Lower leg skin (tissue), 4 donors: ENCODE measurements at regions not wholly inside any gene's neighbourhood (a gene's known extent, or its start where the extent isn't known, plus 50 kb on each side); places are given as distances from the start of the nearest gene placed in this dataset.

Source experiments
- DNase-seq, 2 donors: peaks; one replicate each; pipeline ENCODE4 v3.0.0-alpha.2; 2019; ENCODE audit warnings: low spot score in 2 of 2
- H3K4me3 ChIP-seq: fragments of 200-600 bp; sonication (generic); 2 replicates; pipeline ENCODE4 v1.5.1; 2017; ENCODE audit warnings: mild to moderate bottlenecking, low read depth; ENCODE audit not compliant: poor library complexity, severe bottlenecking
- POLR2A ChIP-seq, 2 donors: fragments of 450-650 bp; IDR thresholded peaks; one replicate each; pipeline ENCODE4 v1.6.1; 2016 to 2017; ENCODE audit warnings: antibody characterized with exemption in 2 of 2, mild to moderate bottlenecking in 1 of 2, moderate library complexity in 1 of 2
- WGBS, 2 donors: methylation state at CpG; one replicate each; pipeline ENCODE4 v1.1.5; 2018; 5-methylcytosine and 5-hydroxymethylcytosine counted together
- intact Hi-C: fragments of 100-400 bp; cut with DNase I; formaldehyde crosslinking; loops from one replicate; pipeline ENCODE4 v1.15.0; 2023; ENCODE audit warnings: low total_unique reads
- TF ChIP-seq, protein P1 (sequence below), 3 donors: fragments of 450-650 bp; IDR thresholded peaks; one replicate each; pipeline ENCODE4 v1.5.1; 2016; ENCODE audit warnings: antibody characterized with exemption in 3 of 3, mild to moderate bottlenecking in 3 of 3, moderate library complexity in 2 of 3

DNA sequence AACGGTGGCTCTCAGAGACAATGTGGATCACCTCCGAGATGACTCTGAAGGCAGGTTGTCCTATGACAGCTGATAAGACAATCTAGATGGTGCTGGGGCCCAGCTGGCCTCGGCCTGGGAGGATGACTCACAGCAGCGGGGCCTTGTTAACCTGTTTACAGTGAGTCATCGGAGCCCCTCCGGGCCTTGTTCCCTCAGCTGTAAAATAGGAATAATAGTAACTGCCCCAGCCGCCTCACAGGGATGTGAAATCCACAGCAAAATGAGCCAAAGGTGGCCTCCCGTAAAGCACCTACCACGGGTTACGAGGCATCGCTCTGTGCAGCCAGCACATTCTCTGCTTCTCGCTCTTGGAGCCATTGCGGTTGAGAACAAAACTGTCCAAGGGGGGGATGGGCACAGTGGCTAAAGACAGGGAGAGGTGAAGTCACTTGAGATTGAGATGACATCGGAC lies 88.6 kb upstream of the RASGRF1 start:
- WGBS, 2 donors, result 83 to 85% methylated on average over 12 to 14 of the region's 14 CpGs
- H3K4me3 ChIP-seq, result no peak overlapping the region
- peak in 1 of 2 donors; percentile 62 for DNase-seq
- intact Hi-C loops, result no loop called here
- no peak for TF ChIP-seq POLR2A (IDR thresholded peaks at IDR 0.05)
- TF ChIP-seq, protein P1, sequence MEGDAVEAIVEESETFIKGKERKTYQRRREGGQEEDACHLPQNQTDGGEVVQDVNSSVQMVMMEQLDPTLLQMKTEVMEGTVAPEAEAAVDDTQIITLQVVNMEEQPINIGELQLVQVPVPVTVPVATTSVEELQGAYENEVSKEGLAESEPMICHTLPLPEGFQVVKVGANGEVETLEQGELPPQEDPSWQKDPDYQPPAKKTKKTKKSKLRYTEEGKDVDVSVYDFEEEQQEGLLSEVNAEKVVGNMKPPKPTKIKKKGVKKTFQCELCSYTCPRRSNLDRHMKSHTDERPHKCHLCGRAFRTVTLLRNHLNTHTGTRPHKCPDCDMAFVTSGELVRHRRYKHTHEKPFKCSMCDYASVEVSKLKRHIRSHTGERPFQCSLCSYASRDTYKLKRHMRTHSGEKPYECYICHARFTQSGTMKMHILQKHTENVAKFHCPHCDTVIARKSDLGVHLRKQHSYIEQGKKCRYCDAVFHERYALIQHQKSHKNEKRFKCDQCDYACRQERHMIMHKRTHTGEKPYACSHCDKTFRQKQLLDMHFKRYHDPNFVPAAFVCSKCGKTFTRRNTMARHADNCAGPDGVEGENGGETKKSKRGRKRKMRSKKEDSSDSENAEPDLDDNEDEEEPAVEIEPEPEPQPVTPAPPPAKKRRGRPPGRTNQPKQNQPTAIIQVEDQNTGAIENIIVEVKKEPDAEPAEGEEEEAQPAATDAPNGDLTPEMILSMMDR (IDR thresholded peaks at IDR 0.05), result no peak

GRCh38 chr15:79178594-79178993 lies 88.0 kb upstream of the RASGRF1 start:
- peak in 1 of 2 donors; percentile 64 for DNase-seq
- WGBS, 2 donors, result 84 to 90% methylated on average over 9 of the region's 9 CpGs
- intact Hi-C loops, result no loop called here

GRCh38 chr15:79176151-79176550 lies 85.6 kb upstream of the RASGRF1 start:
- intact Hi-C loops, result no loop called here

More at GRCh38 chr15:79178594-79178993, 88.0 kb upstream of the RASGRF1 start:
- no peak overlapping the region for H3K4me3 ChIP-seq
- TF ChIP-seq, protein P1 (IDR thresholded peaks at IDR 0.05), result no peak
- no peak for TF ChIP-seq POLR2A (IDR thresholded peaks at IDR 0.05)

DNA sequence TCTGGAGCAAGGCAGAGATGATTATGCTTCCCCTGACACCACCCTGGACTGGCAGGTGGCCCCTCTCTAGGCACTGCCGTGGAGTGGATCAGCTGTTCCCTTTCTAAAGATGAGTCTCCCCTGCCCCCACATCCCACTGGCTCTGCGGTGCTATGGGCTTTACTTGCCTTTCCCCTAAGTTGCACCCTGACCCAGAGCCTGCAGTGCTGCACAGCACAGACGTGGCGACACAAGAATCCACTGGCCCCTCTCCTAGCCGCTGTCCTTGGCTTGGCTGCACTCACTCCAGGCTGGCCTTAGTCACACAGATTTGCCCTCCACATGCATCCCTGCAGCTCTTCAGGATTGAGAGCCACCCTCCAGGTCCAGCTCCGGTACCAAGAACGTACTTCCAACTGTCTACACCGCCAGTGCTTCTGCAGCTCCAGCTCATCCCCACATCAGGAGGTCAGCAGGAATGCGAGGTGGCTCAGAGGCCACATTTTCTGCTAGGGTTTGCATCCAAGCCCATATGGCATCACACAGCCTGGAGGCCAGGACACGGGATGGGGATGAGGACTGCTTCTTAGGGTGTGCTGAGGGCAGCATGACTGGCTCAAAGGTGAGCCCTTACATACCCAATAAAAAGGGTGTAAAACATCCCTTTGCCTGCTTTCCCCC lies 82.4 kb upstream of the RASGRF1 start:
- intact Hi-C loops, result no loop called here
- WGBS, 2 donors, result 77 to 78% methylated on average over 10 of the region's 10 CpGs

More at GRCh38 chr15:79176151-79176550, 85.6 kb upstream of the RASGRF1 start:
- 90 to 93% methylated on average over 1 of the region's 1 CpG for WGBS, 2 donors
- TF ChIP-seq POLR2A (IDR thresholded peaks at IDR 0.05), result no peak
- TF ChIP-seq, protein P1 (IDR thresholded peaks at IDR 0.05), result no peak
- no peak overlapping the region for H3K4me3 ChIP-seq
- peak in 1 of 2 donors; percentile 63 for DNase-seq

DNA sequence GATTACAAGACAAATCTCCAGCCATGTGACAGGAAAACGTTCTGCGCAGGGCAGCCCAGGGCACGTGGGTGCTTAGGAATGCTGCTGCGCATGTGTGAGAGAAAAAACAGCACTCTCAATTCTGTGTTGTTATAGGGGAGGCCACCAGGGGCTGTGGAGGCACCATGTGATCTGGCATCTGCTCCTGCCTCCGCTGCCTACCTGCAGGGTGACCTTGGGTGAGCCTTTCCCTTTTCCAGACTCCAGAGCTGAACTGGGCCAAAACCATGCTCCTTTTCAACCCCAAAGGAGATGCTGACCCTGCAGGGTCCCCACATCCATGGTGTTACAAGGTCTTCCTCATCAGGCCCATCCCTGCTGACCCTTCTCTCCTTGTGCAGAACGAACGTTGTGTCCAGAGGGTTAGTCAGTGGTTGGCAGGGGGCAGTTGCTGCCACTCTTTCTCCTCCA lies 81.5 kb upstream of the RASGRF1 start:
- TF ChIP-seq, protein P1 (IDR thresholded peaks at IDR 0.05), result no peak
- TF ChIP-seq POLR2A (IDR thresholded peaks at IDR 0.05), result no peak
- H3K4me3 ChIP-seq, result no peak overlapping the region
- intact Hi-C loops, result no loop called here
- 51 to 55% methylated on average over 7 of the region's 7 CpGs for WGBS, 2 donors
- DNase-seq, result peak in 1 of 2 donors; percentile 71

More for the DNA sequence above, 82.4 kb upstream of the RASGRF1 start:
- no peak for TF ChIP-seq POLR2A (IDR thresholded peaks at IDR 0.05)
- TF ChIP-seq, protein P1 (IDR thresholded peaks at IDR 0.05), result no peak
- no peak overlapping the region for H3K4me3 ChIP-seq
- DNase-seq, result peak in 1 of 2 donors; percentile 64
